Activated CD4-positive, alpha-beta T cell treated with anti-CD3 and anti-CD28 coated beads, Interleukin-2, Interleukin-6, amounts not matched to agents 100 ng/mL and 50 ng/mL, durations not matched to agents 16 hours and 8 hours (primary cell): ENCODE measurements at regions not wholly inside any gene's neighbourhood (a gene's known extent, or its start where the extent isn't known, plus 50 kb on each side); places are given as distances from the start of the nearest gene placed in this dataset.

Experiments
- DNase-seq: peaks from one replicate; pipeline ENCODE4 v3.0.0-alpha.2; 2020

GRCh38 chr5:4674166-4674565 is 466.0 kb upstream of the ADAMTS16 start:
- no peak for DNase-seq

- DNase-seq, result no peak
Observed at GRCh38 chr5:4676934-4677333, 463.2 kb upstream of the ADAMTS16 start.

DNA sequence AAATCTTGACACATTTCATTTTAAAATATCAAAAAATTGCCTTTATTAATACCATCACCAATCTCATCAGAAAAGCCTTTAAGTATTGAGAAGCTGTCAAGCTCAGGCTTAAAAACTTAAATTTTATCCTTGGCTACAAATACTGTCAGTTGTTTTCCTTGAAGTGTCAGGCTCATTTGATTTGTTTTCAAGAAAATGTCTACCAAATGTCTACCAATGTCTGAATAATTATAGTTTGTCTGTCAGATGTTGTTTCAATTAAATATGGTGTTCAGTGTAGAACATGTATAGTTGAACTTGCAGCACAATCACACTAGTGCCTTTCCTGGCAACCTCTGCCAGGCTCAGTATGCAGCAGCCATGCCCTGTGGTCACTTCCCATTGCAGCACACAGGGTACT is 455.2 kb upstream of the ADAMTS16 start:
- no peak for DNase-seq

DNA sequence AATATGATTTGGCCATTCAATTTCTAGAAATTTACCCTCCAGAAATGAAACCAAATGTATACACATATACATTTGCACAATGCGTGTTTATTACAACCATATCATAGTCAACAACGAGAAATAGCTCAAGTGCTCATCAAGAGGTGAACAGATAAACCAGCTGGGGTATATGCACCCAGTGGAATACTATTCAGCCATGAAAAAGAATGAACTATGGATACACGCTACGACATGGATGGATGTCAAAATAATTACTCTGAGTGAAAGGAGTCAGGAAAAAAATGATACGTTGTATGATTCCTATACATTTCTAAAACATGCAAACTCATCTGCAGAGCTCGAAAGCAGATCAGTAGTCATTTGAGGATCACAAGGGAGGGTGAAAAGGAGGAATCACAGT is 441.5 kb upstream of the ADAMTS16 start:
- DNase-seq, result no peak

DNA sequence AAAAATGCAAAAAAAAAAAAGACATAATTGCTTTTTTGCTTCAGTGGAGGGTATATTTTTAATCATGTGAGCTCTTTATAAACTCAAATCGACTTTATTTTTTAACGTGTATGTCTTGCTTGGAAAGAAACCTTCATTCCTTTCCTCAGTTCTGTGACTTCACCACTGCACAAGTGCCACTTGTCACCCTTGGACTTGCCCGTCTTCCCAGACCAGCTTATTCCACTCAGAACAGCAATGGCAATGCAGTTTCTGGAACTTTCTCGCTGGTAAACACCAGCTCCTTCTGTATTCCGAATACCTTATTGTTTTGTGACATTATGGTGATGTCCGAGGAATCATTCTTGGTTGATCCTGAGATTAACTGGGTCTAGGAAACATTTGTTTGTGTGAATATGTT is 440.5 kb upstream of the ADAMTS16 start:
- DNase-seq, result no peak

- DNase-seq, result peak; percentile 7
Observed at GRCh38 chr5:4700069-4700468, 440.1 kb upstream of the ADAMTS16 start.

- DNase-seq, result no peak
Observed at GRCh38 chr5:4700871-4701270, 439.3 kb upstream of the ADAMTS16 start.

GRCh38 chr5:4703931-4704458 is 436.1 kb upstream of the ADAMTS16 start:
- DNase-seq, result no peak

DNA sequence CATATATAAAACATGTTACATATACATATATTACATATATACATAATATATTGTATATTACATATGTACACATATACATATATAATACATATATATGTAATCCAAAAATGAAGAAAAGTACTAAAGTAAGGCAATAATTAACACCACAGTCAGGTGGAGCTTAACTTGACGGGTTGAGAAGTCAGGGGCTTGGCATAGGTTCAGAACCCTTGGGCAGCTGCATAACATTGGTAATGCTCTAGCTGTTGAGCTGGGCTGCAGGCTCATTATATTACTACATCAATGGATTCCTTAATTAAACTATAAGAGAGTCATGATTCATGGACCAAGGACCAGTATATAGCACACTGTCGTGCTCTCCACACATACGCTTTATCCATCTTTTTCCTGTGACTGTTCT is 435.2 kb upstream of the ADAMTS16 start:
- no peak for DNase-seq

DNA sequence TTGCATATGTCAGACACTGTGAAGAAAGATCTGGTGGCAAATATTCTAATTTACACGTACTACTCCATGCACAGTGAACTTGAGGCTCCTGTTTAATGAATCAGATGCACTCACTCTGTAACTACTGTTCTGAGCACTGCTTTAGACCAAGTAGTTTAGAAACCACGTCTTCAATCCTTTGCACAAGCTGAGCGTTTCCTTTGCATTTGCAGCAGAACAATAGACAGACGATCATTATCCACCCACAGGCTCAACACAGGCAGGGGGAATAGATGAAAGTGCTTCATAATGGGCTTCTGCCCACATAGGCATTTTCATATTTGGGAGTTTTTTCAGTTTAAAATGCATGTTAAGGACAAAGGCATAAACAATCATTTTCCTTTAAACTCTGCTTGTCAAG is 423.3 kb upstream of the ADAMTS16 start:
- DNase-seq, result no peak

DNA sequence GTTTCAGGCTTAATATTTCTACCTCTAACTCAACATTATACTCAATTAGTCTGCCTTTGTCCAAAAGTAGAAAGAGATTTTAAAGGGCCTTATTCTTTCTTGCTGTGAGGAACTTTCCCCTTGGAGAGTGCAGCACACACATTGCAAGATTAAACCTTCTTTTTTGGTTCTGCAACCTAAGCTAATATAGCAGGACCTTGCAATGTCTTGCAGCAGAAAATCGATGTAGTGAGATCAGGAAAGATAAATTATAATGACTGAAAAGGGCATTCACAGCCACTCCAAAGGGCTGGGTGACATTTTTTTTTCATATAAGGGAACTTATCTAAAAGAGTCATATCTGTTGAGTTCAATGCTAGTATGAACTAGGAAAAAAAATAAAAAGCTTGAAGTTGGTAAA is 422.7 kb upstream of the ADAMTS16 start:
- DNase-seq, result no peak

- DNase-seq, result no peak
Observed at GRCh38 chr5:4720831-4721230, 419.3 kb upstream of the ADAMTS16 start.

GRCh38 chr5:4722886-4723285 is 417.2 kb upstream of the ADAMTS16 start:
- DNase-seq, result no peak

DNA sequence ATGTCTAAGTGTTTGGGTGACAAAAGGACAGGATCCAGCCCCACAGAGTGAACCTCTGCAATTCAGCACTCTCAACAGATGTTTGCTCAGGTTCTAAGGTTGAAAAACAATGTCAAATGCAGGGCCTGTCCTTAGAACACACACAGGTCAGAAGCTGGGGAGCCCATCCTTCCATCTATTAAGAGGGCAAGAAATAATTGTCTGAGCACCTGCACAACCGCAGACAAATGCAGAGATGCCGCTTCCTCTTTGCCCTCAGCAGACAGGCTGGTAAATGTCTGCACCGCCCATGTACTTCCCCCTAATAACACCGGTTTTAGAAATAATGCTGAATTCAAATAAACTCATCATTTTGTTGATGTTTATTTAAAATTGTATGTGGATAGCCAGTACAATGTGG is 414.5 kb upstream of the ADAMTS16 start:
- DNase-seq, result no peak

GRCh38 chr5:4730279-4730678 is 409.9 kb upstream of the ADAMTS16 start:
- no peak for DNase-seq

DNA sequence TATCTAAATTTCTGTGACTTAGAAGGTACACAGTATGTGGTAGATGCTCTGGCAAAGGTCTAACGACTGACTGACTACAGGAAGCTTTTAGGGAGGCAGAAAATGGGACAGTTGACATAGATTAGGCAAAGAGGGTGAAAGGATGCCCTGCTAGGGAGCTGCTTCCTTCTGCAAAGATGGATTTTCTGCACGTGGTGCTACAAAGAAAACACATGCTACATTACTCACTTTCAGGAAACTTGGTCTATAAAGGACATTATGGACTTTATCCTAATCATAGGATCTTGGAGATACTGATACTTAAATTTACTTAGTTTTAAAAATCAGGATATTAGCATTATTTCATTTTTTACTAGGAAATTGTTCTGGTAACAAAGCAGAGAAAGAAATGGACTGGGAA is 405.8 kb upstream of the ADAMTS16 start:
- DNase-seq, result no peak

- no peak for DNase-seq
Observed at GRCh38 chr5:4735261-4735660, 404.9 kb upstream of the ADAMTS16 start.

DNA sequence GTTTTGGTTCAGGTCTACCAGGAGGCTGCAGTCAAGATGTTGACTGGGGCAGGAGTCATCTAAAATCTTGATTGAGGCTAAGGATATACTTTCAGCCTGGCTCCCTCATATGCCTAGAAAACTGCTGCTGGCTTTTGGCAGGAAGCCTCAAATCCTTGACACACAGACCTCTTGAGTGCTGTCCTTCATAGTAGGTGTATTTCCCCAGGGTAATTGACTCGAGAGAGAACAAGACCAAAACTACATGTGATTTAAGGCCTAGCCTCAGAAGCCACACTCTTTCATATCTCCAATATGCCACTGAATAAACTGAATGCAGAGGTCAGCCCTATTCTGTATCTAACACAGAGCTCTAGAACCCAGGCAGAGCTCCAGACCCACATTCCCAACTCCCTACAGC is 402.3 kb upstream of the ADAMTS16 start:
- DNase-seq, result no peak

GRCh38 chr5:4738298-4738697 is 401.8 kb upstream of the ADAMTS16 start:
- DNase-seq, result no peak

DNA sequence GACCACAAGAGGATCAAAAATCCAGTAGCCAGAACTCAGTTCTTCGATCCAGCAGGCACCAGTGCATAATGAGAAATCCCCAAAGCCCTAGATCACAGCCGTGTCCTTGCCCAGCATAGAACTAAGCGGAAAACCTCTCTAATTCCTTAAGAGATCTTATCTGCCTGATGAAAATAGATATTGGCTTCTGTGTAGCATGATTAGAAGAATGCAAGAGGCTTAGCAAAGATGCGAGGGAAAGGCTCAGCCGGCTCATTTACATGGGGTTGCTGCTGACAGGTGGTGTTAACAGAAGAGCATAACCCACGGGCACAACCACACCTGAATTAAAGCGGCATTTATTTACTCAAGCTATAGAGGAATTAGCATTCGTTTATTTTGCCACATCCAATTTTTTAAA is 400.0 kb upstream of the ADAMTS16 start:
- DNase-seq, result no peak

DNA sequence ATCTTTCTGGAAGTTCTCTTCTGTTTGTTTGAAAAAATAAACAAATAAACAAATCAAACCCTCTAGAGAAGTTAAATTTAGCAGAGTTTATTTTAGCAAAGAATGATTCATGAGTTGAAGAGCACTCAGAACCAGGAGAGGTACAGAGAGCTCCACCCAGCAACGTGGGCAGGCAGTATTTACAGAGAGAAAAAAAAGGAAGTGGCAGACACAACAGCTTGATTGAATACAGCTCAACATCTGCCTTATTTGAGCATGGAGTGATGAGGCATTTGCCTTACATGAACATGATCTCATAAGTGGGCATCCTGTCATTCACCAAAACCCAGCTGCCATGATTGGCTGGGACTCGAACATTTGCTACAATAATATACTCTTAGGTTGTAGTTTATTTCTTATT is 381.6 kb upstream of the ADAMTS16 start:
- DNase-seq, result no peak

GRCh38 chr5:4758996-4759395 is 381.1 kb upstream of the ADAMTS16 start:
- DNase-seq, result no peak

DNA sequence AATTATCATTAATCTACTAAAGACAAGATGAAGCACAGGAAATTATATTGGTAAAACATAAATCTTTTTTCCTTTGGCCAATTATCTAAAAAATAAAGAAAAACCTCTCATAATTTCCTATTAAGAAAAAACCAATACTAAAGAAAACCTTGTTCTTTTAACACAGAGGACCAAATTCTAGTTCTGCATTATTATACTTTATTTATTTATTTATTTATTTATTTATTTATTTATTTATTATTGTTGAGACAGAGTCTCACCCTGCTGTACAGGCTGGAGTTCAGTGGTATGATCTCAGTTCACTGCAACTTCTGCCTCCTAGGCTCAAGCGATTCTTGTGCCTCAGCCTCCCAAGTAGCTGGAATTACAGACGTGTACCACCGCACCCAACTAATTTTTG is 377.8 kb upstream of the ADAMTS16 start:
- DNase-seq, result no peak

GRCh38 chr5:4765411-4765810 is 374.7 kb upstream of the ADAMTS16 start:
- no peak for DNase-seq

GRCh38 chr5:4766101-4766500 is 374.0 kb upstream of the ADAMTS16 start:
- no peak for DNase-seq

DNA sequence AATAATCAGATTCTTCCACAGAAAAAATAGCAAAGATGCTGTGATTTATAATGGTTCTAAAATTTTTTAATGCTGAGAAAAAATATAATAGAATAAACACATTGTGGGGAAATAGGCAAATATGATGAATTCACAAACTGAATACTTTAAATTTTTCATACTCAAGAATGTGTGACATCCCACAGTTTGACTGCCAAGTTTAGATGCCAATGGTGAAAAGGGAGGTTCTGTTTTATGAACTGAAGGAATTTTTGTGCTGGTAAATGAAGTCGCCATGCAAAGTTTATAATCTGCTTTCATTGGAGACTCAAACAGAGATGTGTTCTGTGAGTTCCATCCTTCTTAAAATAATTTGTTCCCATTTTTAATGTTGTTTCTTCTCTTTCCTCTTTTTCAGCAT is 367.5 kb upstream of the ADAMTS16 start:
- no peak for DNase-seq
